HUES48 (cell line): ENCODE measurements at regions not wholly inside any gene's neighbourhood (a gene's known extent, or its start where the extent isn't known, plus 50 kb on each side); places are given as distances from the start of the nearest gene placed in this dataset.

ENCODE experiments used
- H3K27ac ChIP-seq: one replicate; pipeline ENCODE4 v1.7.0; 2013; ENCODE audit warnings: low read depth, low read length, inconsistent platforms
- H3K27me3 ChIP-seq: 2 replicates; pipeline ENCODE4 v1.6.1; 2013; ENCODE audit warnings: mild to moderate bottlenecking, low read length; ENCODE audit not compliant: control insufficient read depth, insufficient read depth
- H3K36me3 ChIP-seq: 2 replicates; pipeline ENCODE4 v1.6.1; 2013; ENCODE audit warnings: low read length; ENCODE audit not compliant: control insufficient read depth, insufficient read depth
- H3K4me1 ChIP-seq: 2 replicates; pipeline ENCODE4 v1.6.1; 2013; ENCODE audit warnings: mild to moderate bottlenecking, low read length; ENCODE audit not compliant: control insufficient read depth, insufficient read depth
- H3K4me3 ChIP-seq: 2 replicates; pipeline ENCODE4 v1.5.1; 2013; ENCODE audit warnings: mild to moderate bottlenecking, low read depth, low read length
- H3K9ac ChIP-seq: 2 replicates; pipeline ENCODE4 v1.6.1; 2013; ENCODE audit warnings: mild to moderate bottlenecking, low read depth, low read length, moderate library complexity
- H3K9me3 ChIP-seq: 2 replicates; pipeline ENCODE4 v1.6.1; 2013; ENCODE audit warnings: low read length; ENCODE audit not compliant: control insufficient read depth, insufficient read depth

DNA sequence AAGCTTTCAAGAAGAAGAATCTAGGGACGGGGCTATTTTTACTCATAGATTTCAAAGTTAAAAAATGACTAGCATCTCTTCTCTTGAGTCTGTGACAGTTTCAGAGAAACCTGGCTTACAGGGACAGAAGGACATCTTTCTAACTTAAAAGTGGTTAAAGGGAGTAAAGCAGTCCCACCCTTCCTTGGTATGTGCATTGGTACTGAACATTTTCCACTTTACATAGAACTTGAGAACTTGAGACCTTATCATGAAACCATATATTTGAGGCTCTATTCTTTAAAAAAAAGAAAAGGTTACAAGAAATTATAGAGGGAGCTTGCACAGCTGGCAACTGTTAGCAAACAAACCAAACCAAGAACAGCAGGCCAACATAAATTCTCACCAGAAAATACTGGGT lies 73.4 kb upstream of the GAREM1 start:
- H3K27me3 ChIP-seq, result no peaks in the 10 kb centered on the region
- H3K9me3 ChIP-seq, result no peaks in the 10 kb centered on the region
- no peak overlapping the region for H3K4me3 ChIP-seq
- H3K27ac ChIP-seq, result no peak overlapping the region
- peaks cover 20% of the 10 kb centered on the region for H3K4me1 ChIP-seq
- no peak overlapping the region for H3K9ac ChIP-seq
- no peaks in the 10 kb centered on the region for H3K36me3 ChIP-seq

DNA sequence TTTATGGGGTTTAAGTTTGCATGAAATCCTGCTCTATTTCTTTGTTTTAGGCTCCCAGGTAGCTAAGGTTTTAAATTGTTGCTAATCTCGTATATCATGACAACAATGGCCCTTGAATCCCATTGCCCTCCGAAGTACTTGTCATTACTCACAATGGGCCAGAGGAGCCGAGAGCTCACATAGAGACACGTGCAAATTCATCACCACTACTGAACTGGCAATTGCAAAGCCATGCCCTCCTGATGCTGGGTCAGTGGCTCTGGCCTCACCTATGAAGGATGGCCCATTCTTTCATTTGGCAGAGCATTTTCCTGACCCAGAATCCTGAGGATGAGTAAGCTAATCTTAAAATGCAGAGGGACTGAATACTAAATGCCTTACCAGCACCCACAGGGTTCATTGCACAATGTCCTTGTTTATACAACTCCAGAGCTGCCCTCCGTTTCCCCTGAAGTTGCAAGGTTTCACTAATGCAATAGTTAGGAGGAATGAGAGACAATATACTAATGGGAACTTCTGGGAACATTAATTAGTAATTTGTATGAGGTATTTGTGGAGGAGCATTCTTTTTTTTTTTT lies 71.6 kb upstream of the GAREM1 start:
- no peak overlapping the region for H3K27ac ChIP-seq
- no peaks in the 10 kb centered on the region for H3K9me3 ChIP-seq
- H3K9ac ChIP-seq, result no peak overlapping the region
- H3K27me3 ChIP-seq, result no peaks in the 10 kb centered on the region
- no peaks in the 10 kb centered on the region for H3K36me3 ChIP-seq
- peaks cover 9% of the 10 kb centered on the region for H3K4me1 ChIP-seq
- H3K4me3 ChIP-seq, result no peak overlapping the region

DNA sequence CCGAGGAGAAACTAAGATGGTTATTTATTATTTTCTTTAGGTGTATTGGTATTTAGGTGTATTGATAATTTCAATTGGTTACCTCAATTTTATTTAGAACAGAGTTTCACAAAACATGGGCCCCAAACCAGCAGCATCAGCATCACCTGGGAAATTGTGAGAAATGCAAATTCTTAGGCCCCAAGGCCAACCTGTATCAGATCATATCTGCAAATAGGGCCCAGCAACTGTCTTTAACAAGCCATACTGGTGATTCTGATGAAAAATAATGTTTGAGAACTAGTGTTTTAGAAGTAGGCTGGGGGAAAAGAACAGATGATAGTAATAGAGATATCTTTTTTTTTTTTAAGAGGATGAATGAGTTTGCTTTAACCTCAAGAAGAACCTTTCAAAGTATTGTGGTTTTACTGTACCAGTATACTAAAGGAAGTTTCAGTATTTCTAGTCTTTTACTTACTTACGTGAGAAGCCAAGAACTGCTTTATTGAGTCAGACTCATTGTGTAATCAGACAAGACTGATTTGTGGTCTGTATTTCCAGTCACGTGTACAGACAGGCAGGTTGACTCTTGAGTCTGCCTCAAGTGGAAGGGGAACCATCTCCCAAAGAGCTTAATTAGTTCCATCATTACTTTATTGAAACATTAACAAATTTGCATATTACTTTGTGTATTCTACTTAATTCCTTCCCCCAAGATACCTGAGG lies 60.4 kb upstream of the GAREM1 start:
- Histone ChIP-seq H3K36me3 (no peaks in the 10 kb centered on the region), H3K27me3 (no peaks in the 10 kb centered on the region), H3K4me3 (no peak overlapping the region), H3K4me1 (no peaks in the 10 kb centered on the region), H3K9ac (no peak overlapping the region), H3K9me3 (no peaks in the 10 kb centered on the region), H3K27ac (no peak overlapping the region)

DNA sequence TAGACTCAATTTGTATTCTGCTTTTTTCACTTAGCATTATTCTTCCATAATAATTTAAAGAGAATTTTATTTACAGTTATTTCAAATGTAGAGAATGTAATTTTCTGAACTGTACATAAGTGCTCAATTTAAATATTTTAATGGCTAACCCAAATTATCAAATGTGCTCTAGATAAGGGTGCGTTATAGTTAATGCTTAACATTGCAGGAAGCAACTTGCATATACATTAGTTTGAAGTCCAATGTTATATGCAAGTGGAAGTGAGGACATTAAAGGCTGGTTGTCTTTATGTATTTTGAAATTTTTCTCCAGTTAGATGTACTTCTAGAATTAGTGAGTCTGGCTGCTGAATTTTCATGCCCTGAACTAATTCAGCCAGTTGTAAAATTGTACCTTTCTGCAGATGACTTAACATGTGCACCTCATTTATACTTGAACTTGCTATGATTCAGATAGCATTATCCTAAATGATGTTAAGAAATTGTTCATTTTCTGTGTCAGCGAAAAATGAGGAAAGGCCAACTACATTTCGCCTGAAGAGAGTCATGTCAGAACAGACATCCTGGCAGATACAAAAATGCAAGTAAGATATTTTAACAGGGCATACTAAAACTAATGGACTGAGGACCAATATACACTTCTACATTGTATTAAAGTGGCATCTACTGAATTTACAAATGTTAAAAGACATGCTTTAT lies 59.2 kb upstream of the GAREM1 start:
- Histone ChIP-seq H3K9ac (no peak overlapping the region), H3K9me3 (no peaks in the 10 kb centered on the region), H3K27me3 (no peaks in the 10 kb centered on the region), H3K27ac (no peak overlapping the region), H3K4me1 (no peaks in the 10 kb centered on the region), H3K4me3 (no peak overlapping the region), H3K36me3 (no peaks in the 10 kb centered on the region)

DNA sequence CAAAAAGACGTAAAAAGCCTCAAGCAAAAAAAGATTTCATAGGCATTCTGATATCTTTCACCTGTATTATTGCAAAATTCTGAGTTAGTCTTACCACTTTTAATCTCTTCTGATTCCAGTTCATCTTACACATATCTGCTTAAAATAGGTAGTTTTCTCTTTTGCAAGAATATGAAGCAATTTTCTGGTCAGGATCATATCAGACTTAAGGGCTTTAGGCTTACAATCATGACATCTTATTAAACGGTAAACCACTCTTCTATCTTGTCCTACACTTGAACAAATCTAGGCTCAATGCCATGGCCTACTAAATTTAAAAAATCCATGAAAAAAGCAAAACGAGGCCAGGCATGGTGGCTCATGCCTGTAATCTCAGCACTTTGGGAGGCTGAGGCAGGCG lies 50.1 kb upstream of the GAREM1 start:
- H3K4me1 ChIP-seq, result no peaks in the 10 kb centered on the region
- no peak overlapping the region for H3K27ac ChIP-seq
- H3K9me3 ChIP-seq, result no peaks in the 10 kb centered on the region
- H3K4me3 ChIP-seq, result no peak overlapping the region
- no peaks in the 10 kb centered on the region for H3K27me3 ChIP-seq
- H3K9ac ChIP-seq, result no peak overlapping the region
- H3K36me3 ChIP-seq, result no peaks in the 10 kb centered on the region
